HG02943 (cell line): ENCODE measurements at regions not wholly inside any gene's neighbourhood (a gene's known extent, or its start where the extent isn't known, plus 50 kb on each side); places are given as distances from the start of the nearest gene placed in this dataset.
"Not testable (repeated sequence)": the region's sequence is repeated elsewhere in the genome, so short reads cannot be mapped to it uniquely, and the experiment has no call there.

Experiments
- ATAC-seq: cut with Tn5 transposase; IDR thresholded peaks from one replicate; pipeline ENCODE4 v1.9.1; 2021; ENCODE audit warnings: mild to moderate bottlenecking, low read depth, moderate library complexity; ENCODE audit not compliant: unreplicated experiment

DNA sequence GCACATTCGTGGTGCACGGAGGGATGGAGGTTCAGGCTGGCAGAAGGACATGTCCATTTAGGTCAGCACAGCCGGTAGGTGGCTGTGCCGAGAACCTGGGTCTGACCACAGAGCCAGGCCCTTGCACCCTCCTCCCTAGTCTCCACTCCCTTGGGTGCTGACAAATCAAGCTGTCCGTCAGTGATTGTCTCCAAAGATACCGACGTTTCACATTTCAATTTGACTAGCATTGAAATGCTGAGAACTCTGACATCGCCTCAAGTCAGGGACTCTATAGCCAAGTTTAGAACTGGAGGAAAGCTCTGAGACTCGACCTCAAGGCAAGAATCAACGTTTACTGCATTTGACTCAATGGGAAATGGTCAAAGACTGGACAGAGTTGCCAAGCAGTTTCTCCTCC, 1321.1 kb downstream of the TBC1D22A start:
- ATAC-seq: no peak

DNA sequence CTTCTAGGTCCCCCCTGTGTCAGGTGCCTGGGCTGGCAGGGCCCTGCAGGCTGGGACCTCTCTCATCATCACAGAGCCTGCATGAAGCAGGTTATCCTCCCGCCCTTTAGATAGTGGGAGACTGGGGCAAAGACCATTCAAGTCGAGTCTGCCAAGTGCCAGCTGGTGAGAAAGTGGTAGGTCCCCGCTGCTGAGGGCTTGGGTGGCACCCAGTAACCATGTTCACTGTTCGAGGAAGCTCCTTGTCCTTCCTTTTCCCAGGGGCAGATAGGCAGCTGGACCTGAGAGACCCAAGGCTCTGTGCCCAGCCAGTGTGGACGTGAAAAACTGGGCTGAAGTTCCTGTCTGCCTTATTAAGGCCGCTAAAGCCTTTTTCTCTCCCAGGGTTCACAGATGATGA, 1319.8 kb downstream of the TBC1D22A start:
- no peak for ATAC-seq

DNA sequence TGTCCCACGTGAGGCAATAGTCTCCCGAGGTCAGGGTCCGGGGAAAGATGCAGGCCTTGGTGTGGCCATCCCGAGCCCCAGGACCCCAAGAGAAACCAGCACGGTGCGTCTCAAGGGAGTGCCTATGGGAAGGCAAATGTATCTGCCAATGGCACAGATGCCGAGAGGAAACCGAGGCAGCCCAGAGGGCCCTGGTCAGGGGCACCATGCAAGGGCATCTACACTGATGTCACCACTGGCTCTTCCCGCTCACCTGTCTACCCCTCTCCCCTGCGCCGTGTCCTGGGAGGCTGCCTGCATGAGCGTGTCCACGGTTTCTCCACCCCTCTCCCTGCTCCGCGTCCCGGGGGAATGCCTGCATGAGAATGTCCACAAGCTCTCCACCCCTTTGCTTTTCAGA, 1318.8 kb downstream of the TBC1D22A start:
- ATAC-seq: no peak

- no peak for ATAC-seq
These were observed 1318.1 kb downstream of the TBC1D22A start for GRCh38 chr22:48080316-48081165.

DNA sequence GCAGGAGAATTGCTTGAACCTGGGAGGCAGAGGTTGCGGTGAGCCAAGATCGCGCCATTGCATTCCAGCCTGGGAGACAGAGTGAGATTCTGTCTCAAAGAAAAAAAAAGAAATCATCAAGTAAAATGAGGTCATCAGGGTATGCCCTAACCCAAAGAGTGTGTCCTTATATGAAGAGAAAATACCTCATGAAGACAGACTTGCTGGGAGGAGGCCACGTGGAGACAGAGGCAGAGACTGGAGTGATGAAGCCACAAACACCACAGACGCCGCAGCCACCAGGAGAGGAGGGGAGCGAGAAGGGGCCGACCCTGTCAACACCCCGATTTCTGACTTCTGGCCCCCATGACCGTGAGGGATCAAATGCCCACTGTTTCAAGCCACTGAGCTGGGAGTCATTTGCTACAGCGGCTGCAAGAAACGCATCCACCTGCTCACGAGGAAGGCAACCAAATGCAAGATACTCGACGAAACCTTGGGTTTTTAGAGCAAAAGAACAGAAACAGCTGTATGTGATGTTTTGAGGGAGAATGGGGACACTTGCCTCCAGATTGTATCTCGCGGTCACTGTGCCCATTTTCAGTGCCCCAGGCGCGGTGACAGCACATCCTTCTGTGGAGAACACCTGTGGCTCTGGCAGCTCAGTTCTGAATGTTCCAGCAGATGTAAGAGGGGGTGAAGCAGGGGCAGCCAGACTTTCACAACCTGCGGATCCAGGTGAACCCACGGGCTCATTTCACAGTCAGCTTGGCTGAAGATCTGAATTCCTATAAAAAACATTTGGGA, 1317.2 kb downstream of the TBC1D22A start:
- ATAC-seq: no peak

DNA sequence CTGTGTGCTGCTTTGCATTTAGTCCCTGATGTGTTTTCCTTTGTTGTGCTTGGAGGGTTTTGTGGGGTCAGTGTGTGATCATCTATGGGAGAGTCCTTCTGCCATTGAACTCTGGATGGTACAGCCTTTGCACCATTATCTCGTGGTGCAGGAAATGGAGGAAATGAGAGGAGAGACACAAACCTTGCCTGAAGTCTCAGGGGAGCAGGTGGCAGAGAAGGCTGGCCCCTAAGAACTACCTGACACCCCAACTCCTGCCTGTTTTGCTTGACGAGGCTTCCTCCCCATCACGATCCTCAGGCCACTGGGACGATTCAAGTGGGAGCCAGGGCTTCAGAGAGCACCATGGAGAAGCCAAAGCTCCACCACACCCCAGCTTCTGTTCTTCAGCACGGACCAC, 1316.4 kb downstream of the TBC1D22A start:
- ATAC-seq: no peak

GRCh38 chr22:48077699-48078098, 1315.2 kb downstream of the TBC1D22A start:
- no peak for ATAC-seq

DNA sequence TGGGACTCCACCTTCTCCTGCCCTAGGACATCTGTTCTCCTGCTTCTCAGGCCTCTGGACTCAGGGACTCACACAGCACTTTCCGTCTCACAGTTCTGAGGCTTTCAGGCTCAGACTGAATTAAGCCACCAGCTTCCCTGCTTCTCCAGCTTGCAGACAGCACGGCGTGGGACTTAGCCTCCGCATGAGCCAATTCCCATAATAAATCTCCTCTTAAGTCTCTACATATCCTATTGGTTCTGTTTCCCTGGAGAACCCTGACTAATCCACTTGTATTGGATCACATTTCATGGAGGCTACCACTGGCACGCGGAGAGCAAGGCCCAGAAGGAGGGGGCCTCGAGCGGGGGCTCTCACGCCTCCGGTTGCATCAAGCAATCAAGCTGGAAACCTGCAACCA, 1313.6 kb downstream of the TBC1D22A start:
- ATAC-seq: no peak

GRCh38 chr22:48075604-48076003, 1313.2 kb downstream of the TBC1D22A start:
- no peak for ATAC-seq

- no peak for ATAC-seq
These were observed 1310.3 kb downstream of the TBC1D22A start for GRCh38 chr22:48072777-48073176.

DNA sequence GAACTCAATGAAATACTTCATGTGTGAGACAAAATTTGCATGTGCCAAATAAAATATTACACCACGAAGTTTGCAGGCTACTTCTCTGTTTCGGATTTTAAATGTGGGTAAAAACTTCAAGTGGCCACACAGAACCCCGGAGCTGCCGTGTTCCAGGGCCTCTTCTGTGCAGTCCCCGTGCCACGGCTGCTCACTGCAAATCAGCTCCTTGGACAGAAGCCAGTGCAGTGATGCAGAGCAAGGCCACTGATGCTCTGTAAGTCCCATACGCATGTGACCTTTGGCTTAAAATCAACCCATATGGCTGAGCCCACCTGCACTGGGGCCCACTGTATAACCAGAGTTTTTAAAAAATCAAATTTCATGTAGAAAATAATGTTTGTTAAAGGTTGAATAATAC, 1309.4 kb downstream of the TBC1D22A start:
- no peak for ATAC-seq

DNA sequence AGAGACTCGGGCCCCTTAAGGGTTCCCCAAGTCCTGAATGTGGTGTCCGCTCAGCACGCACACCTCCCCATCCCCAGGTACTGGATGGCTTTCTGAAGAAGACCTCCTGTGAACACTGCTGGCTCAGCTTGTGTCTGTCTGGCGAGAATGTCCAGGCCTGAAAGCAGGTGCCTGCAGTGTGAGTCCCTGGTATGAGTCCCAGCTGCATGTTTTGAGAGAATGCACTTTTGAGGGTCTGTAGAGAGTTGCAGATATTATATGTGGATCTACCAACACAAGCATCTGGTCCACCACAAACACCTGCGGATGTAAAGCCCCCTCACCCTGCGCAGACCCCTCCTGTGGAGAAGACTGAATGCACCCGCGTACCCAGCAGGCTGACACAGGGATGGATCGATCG, 1308.9 kb downstream of the TBC1D22A start:
- ATAC-seq: no peak

DNA sequence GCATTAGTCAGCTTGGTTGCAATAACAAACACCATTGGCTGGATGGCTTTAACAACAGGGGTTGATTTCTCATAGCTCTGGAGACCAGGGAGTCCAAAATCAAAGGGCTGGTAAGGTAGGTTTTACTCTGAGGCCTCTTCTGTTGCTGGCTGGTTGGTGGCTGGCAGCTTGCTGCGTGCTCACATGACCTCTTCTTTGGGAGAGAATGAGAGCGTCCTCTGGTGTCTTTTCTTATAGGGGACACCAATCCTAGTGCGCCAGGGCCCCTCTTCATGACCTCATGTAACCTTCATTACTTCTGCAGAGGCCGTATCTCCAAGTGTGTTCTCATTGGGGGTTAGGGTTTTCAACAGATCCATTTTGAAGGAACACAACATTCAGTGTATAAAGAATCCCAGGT, 1308.3 kb downstream of the TBC1D22A start:
- no peak for ATAC-seq

DNA sequence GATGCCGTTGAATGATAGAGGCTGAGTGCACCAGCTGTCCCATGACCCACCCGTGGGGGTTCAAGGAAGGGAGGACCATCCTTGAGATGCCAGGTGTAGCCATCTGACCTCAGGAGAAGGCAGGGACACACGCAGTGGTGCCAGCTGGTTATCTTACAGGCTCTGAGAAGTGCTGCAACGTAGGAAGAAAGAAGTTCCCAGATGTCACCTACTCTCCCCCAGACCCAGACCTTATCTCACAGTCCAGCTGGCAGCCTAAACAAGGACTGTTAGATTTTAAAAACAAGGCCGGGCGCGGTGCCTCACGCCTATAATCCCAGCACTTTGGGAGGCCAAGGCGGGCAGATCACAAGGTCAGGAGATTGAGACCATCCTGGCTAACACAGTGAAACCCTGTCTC, 1307.6 kb downstream of the TBC1D22A start:
- no peak for ATAC-seq

DNA sequence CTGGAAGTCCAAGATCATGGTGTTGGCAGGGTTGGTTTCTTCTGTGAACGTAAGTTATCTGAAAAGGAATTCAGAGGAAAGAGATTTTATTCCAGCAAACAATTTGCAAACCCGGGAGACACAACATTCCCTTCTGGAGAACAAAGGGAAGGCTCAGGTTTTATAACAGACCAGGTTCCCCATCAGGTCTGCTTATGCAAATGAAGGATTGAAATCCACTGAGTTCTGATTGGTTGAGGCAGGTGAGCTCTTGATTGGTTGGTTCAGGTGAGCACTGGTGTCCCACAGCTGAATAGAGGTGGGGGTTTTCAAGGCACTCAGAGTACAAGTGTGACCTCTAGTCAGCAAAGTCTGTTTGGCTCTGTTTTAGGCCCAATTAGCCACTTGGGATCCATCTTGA, 1306.8 kb downstream of the TBC1D22A start:
- no peak for ATAC-seq

GRCh38 chr22:48068323-48068885, 1306.0 kb downstream of the TBC1D22A start:
- no peak for ATAC-seq

DNA sequence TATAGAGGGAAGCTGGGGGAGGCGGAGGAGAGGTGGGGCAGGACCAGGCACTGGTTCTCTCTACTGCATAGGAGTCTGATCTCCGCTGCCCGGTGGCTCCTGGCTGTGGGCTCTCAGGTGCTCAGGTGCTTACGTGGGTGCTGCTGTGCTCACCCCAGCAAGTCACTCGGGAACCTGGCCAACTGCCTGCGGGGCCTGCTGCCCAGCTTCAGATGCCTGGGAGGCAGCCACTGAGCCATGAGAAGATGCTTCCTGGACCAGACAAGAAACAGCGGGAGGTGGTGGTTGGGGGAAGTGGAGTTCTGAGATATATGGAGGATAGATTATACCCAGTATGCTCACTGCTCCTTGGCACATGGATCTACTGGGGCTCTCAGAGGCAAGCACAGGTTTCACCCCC, 1303.4 kb downstream of the TBC1D22A start:
- no peak for ATAC-seq

DNA sequence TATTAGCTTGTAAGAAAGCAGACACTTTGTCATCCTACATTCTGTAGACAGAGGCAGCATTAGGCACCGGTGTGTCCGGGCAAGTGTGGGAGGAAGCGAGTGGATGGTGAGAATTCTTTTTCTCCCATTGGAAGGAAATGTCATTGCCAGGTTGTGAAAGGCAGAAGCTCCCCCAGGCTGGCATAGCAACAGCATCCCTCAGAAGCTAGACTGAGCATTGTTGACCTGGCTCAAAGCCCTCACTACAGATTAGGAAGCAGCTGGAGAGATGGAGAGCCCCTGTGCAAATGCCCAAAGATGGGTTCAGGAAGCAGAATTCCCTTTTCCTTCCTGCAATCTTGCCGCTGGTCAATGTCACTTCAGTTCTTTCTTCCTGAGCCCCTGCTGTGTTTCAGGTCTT, 1299.3 kb downstream of the TBC1D22A start:
- ATAC-seq: no peak

DNA sequence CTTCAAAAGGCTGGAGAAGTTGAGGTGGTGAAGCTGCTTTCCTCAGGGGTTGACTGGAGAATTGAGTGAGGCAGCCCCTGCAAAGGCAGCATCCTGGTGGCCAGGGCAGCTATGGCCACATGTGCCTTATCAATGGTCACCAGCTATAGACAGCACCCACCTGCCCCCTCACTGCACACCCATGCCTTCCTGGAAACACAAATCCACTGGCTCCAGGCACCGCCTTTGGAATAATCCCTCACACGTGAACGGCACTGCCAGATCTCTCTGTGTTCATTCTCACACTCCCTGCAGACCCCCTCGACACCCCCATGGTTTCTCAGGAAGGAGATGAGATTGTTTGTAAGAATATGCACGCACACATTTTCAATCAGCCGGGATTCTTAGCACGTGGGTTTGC, 1297.8 kb downstream of the TBC1D22A start:
- ATAC-seq: no peak

DNA sequence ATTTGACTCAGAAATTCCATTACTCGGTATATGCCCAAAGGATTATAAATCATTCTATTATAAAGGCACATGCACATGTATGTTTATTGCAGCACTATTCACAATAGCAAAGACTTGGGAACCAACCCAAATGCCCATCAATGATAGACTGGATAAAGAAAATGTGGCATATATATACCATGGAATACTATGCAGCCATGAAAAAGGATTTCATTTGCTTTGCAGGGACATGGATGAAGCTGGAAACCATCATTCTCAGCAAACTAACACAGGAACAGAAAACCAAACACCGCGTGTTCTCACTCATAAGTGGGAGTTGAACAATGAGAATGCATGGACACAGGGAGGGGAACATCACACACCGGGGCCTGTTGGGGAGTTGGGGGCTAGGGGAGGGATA, 1297.1 kb downstream of the TBC1D22A start:
- not testable (repeated sequence) for ATAC-seq

- no peak for ATAC-seq
These were observed 1294.8 kb downstream of the TBC1D22A start for GRCh38 chr22:48057116-48057835.
